ENCODE measurements at regions not wholly inside any gene's neighbourhood (a gene's known extent, or its start where the extent isn't known, plus 50 kb on each side); places are given as distances from the start of the nearest gene placed in this dataset.

DNA sequence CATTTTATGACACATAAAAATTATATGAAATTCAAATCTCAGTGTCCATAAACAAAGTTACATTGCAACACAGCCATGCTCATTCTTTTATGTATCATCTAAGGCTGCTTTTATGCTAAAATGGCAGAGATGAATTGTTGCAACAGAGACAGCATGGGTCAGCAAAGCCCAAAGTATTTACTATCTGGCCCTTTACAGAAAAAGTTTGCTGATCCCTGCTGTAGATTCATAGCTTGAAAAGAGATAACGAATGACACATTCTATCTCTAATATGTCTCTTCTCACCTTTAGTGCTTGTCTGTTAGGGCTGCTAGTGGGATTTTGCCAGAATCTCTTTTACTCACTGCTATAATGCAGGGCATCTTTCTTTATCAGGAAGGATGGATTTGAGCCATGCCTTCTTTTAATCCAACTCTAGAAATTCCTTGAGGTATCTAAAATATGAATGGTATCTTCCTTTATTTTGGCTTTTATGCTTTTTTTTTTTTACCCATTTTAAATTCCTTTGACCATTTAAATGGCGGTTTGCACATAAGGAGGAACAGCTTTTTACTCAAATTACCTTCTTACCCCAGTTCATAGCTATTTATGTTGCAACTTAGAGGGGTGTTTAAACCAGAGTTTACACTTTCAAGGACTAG lies 598.2 kb downstream of the PLPP3 start:
- TF ChIP-seq, protein P1, sequence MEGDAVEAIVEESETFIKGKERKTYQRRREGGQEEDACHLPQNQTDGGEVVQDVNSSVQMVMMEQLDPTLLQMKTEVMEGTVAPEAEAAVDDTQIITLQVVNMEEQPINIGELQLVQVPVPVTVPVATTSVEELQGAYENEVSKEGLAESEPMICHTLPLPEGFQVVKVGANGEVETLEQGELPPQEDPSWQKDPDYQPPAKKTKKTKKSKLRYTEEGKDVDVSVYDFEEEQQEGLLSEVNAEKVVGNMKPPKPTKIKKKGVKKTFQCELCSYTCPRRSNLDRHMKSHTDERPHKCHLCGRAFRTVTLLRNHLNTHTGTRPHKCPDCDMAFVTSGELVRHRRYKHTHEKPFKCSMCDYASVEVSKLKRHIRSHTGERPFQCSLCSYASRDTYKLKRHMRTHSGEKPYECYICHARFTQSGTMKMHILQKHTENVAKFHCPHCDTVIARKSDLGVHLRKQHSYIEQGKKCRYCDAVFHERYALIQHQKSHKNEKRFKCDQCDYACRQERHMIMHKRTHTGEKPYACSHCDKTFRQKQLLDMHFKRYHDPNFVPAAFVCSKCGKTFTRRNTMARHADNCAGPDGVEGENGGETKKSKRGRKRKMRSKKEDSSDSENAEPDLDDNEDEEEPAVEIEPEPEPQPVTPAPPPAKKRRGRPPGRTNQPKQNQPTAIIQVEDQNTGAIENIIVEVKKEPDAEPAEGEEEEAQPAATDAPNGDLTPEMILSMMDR (IDR thresholded peaks at IDR 0.05; ENCODE audit: borderline replicate concordance, insufficient read depth, low read depth, low read length): no peak
- H3K4me3 ChIP-seq (ENCODE audit: low read depth, low read length): no peak overlapping the region

DNA sequence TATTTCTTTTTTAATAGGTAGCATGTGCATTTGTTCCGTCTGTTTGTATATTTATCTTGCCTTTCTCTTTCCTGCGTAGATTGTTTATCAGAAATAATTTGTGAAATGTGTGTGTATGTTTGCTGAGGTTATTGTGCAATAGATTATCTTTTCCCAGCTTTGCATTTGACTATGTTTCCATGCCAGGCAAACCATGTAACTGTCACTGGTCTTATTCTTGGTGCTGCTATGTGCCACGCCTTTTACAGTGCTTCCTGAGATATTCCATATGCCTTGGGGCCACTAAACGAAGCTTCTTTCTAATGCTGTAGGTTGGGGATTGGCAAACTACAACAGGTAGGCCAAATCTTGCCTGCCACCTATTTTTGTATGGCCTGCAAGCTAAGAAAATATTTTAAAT lies 598.8 kb downstream of the PLPP3 start:
- H3K4me3 ChIP-seq (ENCODE audit: low read depth, low read length): no peak overlapping the region
- TF ChIP-seq, protein P1 (IDR thresholded peaks at IDR 0.05; ENCODE audit: borderline replicate concordance, insufficient read depth, low read depth, low read length): no peak

DNA sequence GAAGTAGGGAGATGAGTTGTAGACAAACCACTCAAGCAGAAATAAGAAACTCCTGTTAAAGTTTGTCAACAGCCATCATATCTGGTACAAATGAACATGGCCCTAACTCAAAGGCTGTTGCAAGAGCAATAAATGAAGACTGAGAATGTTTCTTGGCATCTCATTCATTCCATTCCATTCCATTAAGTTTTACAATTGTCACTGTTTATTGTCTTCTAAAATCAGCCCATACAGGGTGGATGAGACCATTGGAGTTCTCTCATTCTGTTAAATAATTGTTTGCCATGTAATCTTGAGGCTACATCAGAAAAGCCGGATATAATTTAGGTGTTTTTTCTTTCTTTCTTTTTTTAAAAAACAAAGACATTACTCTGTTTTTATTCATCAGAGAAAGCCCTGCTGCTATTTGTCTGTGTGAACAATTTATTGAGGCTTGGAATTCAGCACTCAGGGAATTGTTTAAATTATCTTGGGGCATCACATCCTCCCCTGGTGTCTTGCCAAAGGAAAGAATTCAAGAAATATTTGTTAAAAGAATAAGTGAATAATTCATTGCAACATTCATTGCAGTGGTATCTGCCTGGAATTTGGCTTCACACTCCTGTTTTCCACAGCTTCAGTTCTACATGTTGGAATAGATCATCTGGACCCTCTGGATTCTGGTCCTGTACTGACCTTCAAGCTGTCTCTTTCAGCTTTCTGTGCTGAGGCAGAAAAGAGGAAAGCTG lies 604.5 kb downstream of the PLPP3 start:
- TF ChIP-seq, protein P1 (IDR thresholded peaks at IDR 0.05; ENCODE audit: borderline replicate concordance, insufficient read depth, low read depth, low read length): no peak
- H3K4me3 ChIP-seq (ENCODE audit: low read depth, low read length): no peak overlapping the region

DNA sequence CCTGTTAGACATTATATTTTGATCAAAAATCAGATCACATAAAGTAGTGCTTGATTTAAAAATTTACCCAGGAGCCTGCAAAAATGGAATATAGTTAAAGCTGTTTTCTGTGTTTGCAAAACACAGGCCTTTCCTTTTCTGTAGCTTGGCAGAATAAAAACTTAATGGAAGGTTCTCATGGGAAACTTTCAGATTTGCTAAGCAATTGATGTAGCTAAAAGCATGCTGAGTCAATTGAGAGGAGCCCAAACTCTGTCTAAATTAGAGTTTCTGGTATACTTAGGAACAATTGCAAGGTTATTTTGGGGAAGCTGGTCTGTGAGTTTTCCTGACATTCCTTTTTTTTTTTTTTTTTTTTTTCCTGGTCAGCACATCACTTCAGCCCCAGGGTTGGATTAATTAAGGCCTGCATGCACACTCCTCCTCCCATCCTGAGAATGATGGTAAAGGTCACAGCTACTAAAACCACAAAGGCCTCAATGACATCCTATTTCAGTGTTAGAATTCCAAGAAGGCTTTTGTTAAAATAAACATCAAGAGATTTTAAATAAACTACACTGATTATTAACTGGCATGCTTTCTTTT lies 608.7 kb downstream of the PLPP3 start:
- no peak overlapping the region for H3K4me3 ChIP-seq (ENCODE audit: low read depth, low read length)
- TF ChIP-seq, protein P1 (IDR thresholded peaks at IDR 0.05; ENCODE audit: borderline replicate concordance, insufficient read depth, low read depth, low read length): no peak

DNA sequence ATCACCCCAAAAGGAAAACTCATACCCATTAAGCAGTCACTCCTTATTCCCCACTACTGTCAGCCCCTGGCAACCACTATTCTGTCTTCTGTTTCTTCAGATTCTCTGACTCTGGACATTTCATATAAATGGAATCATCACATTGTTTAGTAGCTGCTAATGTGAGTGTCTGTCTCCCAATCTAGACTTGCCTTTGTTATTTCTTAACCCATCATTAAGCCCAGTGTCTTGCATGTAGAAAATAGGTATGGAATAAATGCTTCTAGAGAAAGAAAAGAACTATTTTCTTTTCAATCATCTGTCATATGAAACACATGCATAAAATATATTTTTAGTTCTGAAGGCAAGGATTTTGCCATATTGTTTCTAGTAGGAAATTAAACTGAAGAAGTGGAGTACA lies 610.0 kb downstream of the PLPP3 start:
- TF ChIP-seq, protein P1 (IDR thresholded peaks at IDR 0.05; ENCODE audit: borderline replicate concordance, insufficient read depth, low read depth, low read length): no peak
- H3K4me3 ChIP-seq (ENCODE audit: low read depth, low read length): no peak overlapping the region

DNA sequence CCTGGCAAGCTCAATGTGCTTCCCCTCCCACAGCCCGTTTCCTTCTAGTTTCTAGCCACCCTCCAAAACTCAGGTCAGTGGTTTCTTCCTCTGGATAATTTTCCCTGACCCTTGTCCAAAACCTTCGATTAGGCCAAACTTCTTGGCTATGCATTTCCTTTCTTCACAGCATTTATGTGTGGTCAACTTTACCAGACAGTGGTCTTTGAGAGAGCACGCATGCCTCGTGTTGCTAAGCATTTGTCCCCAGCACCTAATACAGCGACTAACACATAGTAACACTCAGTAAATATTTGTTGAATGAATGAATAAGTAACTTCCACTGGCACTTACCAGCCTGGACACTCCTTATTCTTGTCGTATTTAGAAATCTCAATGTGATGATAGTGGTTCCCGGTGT lies 610.7 kb downstream of the PLPP3 start:
- TF ChIP-seq, protein P1 (IDR thresholded peaks at IDR 0.05; ENCODE audit: borderline replicate concordance, insufficient read depth, low read depth, low read length): no peak
- H3K4me3 ChIP-seq (ENCODE audit: low read depth, low read length): no peak overlapping the region

All from GM12875 (cell line).